ENCODE measurements at regions not wholly inside any gene's neighbourhood (a gene's known extent, or its start where the extent isn't known, plus 50 kb on each side); places are given as distances from the start of the nearest gene placed in this dataset.

- no peak for TF ChIP-seq ZBTB33 (IDR thresholded peaks at IDR 0.05; ENCODE audit: extremely low read depth, insufficient replicate concordance, low read length)
- TF ChIP-seq ZFX (IDR thresholded peaks at IDR 0.05): no peak
Observed at GRCh38 chr4:177569434-177569833, 127.2 kb upstream of the AGA start (continued).

- no peak overlapping the region for H3K27ac ChIP-seq (ENCODE audit: low read depth, low read length)
- CTCF ChIA-PET: no interaction called here
Observed at GRCh38 chr4:177573507-177573906, 131.3 kb upstream of the AGA start.

More at GRCh38 chr4:177573507-177573906, 131.3 kb upstream of the AGA start:
- RAD21 ChIA-PET (ENCODE audit: low non-redundant PET in 1 of 2, low total read pairs in 2 of 2, uncharacterized antibody in 2 of 2, unreplicated experiment in 2 of 2): no interaction called here
- Histone ChIP-seq H3K4me3 (replicated peaks in 1 of 2; ENCODE audit: low read depth in 1 of 2, low read length in 2 of 2) (no peak overlapping the region; a peak in 1 of 4 replicates), H3K36me3 (ENCODE audit: control insufficient read depth in 1 of 2, insufficient read depth in 2 of 2, low read length in 2 of 2) (no peaks in the 10 kb centered on the region), H3K9me3 (ENCODE audit: control insufficient read depth in 1 of 2, insufficient read depth in 1 of 2, low read depth in 1 of 2, low read length in 2 of 2) (no peaks in the 10 kb centered on the region), H3K79me2 (ENCODE audit: insufficient read depth, low read length) (no peaks in the 10 kb centered on the region), H4K20me1 (ENCODE audit: insufficient read depth) (no peaks in the 10 kb centered on the region), H2AFZ (ENCODE audit: low read depth, low read length, poor library complexity, severe bottlenecking) (peak overlapping the region; percentile 97), H3K4me1 (ENCODE audit: control insufficient read depth in 1 of 2, insufficient read depth in 2 of 2, low read length in 2 of 2) (peaks cover 7 to 20% of the 10 kb centered on the region in 2 experiments; a peak in 3 of 4 replicates), H3K9ac (ENCODE audit: low read length) (no peak overlapping the region), H3K27me3 (ENCODE audit: insufficient read depth, low read length) (no peaks in the 10 kb centered on the region), H3K9me2 (ENCODE audit: insufficient read depth) (no peaks in the 10 kb centered on the region), H3K4me2 (ENCODE audit: low read length) (peak overlapping the region; percentile 69)
- TF ChIP-seq SP1 (IDR thresholded peaks at IDR 0.05; ENCODE audit: low read depth) (peak; percentile 56), CEBPB (IDR thresholded peaks at IDR 0.05; ENCODE audit: low read depth) (peak; percentile 73), RAD21 (IDR thresholded peaks at IDR 0.05; ENCODE audit: low read depth) (no peak), FOSL1 (IDR thresholded peaks at IDR 0.05; ENCODE audit: low read depth) (peak; percentile 74), JUND (IDR thresholded peaks at IDR 0.05) (peak; percentile 72), MAX (IDR thresholded peaks at IDR 0.05) (no peak), ZFX (IDR thresholded peaks at IDR 0.05) (no peak), TCF7L2 (IDR thresholded peaks at IDR 0.05; ENCODE audit: borderline replicate concordance, extremely low read depth, insufficient read depth, insufficient read length) (peak; percentile 67)
- POLR2A ChIA-PET: no interaction called here
- peak; percentile 44 for DNase-seq (ENCODE audit: low read depth, low spot score)
- BruUV-seq (replicated peaks): no TSS peak
- intact Hi-C loops (cut with micrococcal nuclease): loop anchor here (10.0 kb wide), 1 partner anchor 1001 kb away; no protein-coding TSS in a partner anchor
- peak; percentile 66 for ATAC-seq

Measured in HCT116 (cell line).